ENCODE measurements at regions not wholly inside any gene's neighbourhood (a gene's known extent, or its start where the extent isn't known, plus 50 kb on each side); places are given as distances from the start of the nearest gene placed in this dataset.

DNA sequence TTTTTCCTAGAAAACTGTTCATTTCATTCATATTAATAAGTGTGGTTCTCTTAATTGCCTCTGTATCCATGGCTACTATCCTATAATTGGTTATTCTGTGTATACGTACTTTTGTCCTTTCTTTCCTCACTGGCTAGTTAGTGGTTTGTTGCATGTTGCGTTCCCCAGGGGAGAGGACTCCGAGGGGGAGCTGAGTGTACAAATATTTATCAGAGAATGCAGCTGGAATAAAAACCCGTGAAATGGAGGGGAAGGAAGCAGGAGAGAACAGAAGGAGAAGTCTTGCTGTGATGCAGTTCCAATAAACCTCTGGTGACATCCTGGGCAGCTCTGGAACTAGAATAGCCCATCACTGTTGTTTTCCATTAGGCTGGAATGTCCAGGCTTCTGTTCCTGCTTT is 117.1 kb upstream of the RGS6 start:
- DNase-seq: no peak

DNA sequence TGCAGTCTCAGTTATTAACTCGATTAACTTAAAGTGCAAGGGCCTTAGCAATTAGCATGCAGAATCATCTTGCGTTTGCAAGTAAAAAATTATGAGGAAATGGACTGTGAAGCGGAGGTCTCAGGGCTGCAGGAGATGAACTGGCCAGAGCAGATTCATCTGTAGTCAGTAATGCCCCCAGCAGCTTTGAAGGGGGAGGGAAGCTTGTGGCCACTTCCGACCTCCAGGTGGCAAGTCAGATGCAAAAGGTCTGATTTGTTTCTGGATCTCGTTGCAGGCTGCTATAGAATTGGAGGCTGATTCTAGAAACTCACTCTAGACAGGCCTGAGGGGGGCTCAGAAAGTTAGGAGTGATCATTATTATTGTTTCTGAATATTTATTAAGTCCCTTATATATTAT is 107.4 kb upstream of the RGS6 start:
- no peak for DNase-seq

DNA sequence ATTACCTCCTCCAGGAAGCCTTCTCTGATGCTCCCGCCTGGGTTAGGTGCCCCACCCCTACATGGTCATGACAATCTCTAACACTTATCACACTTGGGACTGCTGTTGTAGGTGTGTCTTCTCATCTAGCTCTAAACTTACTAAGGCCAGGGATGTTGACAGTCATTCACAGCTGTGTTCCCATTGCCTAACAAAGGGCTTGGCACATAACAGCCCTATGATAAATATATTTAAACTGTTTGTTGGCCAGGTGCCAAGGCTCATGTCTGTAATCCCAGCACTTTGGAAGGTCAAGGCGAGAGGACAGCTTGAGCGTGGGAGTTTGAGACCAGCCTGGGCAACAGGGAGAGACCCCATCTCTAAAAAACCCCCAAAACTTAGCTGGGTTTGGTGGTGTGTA is 98.8 kb upstream of the RGS6 start:
- DNase-seq: no peak

DNA sequence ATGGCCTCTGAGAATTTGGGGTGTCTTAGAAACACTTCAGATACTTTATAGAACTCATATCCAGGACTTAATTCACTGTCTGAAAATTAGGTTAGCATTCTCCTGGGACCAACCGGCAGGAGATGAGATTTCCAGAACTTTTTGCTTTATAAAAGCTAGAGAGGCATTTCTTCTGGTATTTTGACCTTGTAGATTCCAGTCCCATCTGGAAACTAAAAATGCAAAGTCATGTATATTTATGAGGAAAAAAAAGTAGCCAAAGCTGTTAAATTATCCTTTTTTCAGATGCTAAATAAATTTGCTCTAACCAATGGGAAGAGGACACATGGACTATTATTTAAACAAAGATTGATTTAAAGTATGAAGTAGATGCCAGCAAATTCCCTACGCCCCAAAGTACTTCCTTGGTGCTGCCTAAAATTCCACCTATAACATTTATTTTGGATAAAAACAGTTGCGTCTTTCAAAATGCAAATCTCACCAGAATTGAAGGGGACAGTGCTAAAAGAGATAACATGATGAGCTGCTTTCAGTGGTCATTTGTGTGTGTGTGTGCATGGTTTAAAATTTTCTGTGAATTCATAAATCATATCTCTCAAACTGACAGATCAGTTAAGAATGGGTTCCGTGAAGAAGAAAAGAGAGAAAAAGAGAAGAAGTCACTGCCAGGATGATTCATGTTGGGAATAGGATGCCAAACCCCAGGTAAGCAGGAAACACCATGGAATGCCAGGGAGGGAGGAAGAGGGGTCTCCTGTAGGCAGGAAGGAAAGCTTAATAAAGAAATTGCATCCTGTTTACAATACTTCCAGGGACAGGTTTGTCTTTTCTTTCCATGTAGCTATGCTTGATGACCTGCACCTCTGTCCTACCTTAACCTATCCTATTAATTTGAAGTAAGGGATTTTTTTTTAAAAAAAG is 97.7 kb upstream of the RGS6 start:
- DNase-seq: no peak

DNA sequence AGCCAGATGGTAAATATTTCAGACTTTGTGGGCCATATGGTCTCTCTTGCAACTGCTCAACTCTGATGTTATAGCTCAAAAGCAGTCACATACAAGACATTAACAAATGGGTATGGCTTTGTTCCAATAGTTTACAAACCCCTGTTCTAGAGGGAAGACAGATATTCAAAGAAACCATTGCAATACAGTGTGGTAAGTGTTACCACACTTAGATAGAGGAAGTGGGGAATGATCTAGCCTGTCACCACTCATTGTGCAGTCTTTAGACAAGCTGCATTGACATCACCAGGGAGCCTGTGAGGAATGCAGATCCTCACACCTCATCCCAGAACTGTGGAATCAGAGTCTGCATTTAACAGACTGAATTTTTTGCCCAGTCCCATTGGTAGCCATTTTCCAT is 80.0 kb upstream of the RGS6 start:
- DNase-seq: no peak

DNA sequence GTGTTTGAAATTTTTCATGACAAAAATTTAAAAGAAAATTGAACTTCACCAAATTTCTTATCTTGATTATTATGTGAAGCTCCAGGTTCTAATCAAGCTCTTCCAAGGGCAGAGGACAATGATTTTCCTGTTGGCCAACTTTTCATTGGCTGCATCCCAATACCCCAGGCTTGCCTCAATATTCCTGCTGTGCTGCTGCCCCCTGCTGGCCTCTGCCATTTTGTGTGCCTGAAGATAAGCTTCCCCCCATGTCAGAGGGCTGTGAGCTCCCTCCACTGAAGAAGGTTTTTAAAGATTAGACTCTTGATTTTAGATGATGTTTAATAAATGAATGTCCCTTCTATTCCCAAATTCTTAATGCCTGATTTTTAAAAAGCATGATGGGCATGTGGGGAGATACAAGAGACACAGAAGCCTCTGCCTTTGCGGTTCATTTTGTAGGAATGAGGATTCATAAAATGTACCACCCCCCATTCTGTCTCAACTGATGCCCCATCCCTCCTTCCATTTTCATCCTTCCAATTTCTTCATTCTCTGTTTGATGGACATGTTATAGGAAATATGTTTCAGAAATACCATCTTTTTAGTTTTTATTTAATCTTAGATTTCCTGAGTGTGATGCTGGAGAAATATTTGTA is 76.7 kb upstream of the RGS6 start:
- peak in 2 of 5 donors; percentile 22 to 32 for DNase-seq

DNA sequence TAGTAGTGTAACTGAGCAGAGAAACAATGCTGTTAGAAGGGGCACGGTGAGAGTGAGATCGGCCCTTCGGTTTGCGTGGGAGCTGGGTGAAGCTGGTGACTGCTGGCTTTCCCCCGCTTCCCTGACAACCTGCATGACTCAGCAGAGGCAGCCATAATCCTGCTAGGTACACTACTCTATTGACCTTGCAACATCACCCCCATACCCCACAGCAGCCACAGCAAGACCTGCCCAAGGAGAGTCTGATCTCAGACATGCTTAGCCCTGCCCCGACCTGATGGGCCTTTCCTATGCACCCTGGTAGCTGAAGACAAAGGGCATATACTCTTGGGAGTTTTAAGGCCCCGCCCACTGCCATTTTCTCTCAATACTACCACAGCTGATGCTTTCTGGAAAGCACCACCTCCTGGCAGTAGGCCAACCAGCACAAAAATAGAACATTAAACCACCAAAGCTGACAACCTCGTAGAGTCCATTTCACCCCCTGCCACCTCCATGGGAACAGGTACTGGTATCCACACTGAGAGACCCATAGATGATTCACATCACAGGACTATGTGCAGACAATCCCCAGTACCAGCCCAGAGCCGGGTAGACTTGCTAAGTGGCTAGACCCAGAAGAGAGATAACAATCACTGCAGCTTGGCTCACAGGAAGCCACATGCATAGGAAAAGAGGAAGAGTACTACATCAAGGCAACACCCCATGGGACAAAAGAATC is 75.9 kb upstream of the RGS6 start:
- no peak for DNase-seq

DNA sequence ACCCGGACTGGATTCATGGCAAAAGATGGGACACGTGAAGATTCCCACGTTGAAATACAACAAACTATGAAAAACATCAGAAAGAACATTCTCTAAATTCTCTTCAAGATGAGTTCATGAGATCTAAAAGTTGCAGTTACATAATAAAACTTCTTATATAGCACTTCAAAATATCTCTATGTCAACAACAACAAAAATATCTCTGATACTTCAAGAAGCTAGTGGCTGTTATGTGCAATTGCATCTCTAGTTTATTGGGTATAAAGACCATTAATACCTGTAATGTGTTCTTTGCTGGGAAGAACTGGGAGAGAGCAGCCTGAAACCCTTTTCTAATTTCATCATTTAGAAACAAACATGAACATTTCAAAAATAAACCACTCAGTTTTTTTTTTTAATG is 69.2 kb upstream of the RGS6 start:
- DNase-seq: no peak

DNA sequence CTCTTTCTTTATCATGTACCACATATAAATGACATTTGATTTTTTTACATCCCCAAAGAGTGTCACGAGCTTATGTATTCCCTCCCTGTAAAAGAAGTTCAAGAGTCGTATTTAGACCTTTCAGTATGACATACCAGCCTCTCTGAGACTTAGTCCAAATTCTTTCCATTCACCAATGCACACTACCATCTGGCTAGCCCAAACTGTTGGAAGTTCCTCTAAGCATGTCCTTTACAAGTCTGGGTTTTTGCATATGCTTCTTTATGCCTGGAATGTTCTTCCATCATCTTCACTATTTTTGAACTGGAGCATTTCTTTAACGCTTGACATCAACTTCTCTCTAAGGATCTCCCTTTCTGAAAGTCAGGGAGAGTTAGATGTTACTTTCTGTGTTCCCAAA is 68.5 kb upstream of the RGS6 start:
- DNase-seq: no peak

Measured in T-helper 1 cell (primary cell).